Retinal pigment epithelial cell (primary cell): ENCODE measurements at regions not wholly inside any gene's neighbourhood (a gene's known extent, or its start where the extent isn't known, plus 50 kb on each side); places are given as distances from the start of the nearest gene placed in this dataset.

ENCODE experiments used
- DNase-seq: peaks from one replicate; pipeline ENCODE4 v3.0.0-alpha.2; 2010; ENCODE audit warnings: low read depth
- H3K4me3 ChIP-seq: 2 replicates; pipeline ENCODE4 v1.5.1; 2011; ENCODE audit warnings: mild to moderate bottlenecking, low read length, control low read depth, moderate library complexity
- CTCF ChIP-seq: conservative IDR thresholded peaks from 2 replicates; pipeline ENCODE4 v1.5.1; 2011; ENCODE audit warnings: low read depth, low read length, control low read depth, inconsistent platforms

GRCh38 chr1:193584731-193585239 is 398.4 kb upstream of the B3GALT2 start:
- no peak for DNase-seq
- TF ChIP-seq CTCF: no peak
- H3K4me3 ChIP-seq: no peak overlapping the region

- TF ChIP-seq CTCF: no peak
- H3K4me3 ChIP-seq: no peak overlapping the region
- no peak for DNase-seq
These were observed 394.9 kb upstream of the B3GALT2 start for GRCh38 chr1:193581341-193581740.

GRCh38 chr1:193580419-193580818 is 394.0 kb upstream of the B3GALT2 start:
- TF ChIP-seq CTCF: no peak
- no peak for DNase-seq

GRCh38 chr1:193579323-193579722 is 392.9 kb upstream of the B3GALT2 start:
- TF ChIP-seq CTCF: no peak
- no peak for DNase-seq
- H3K4me3 ChIP-seq: no peak overlapping the region

More at GRCh38 chr1:193580419-193580818, 394.0 kb upstream of the B3GALT2 start:
- no peak overlapping the region for H3K4me3 ChIP-seq

- no peak overlapping the region for H3K4me3 ChIP-seq
- no peak for DNase-seq
- TF ChIP-seq CTCF: no peak
These were observed 388.5 kb upstream of the B3GALT2 start for GRCh38 chr1:193574913-193575312.

- DNase-seq: no peak
- H3K4me3 ChIP-seq: no peak overlapping the region
- TF ChIP-seq CTCF: no peak
These were observed 383.5 kb upstream of the B3GALT2 start for GRCh38 chr1:193569983-193570269.

GRCh38 chr1:193569096-193569982 is 382.9 kb upstream of the B3GALT2 start:
- TF ChIP-seq CTCF: no peak
- peak; percentile 68 for DNase-seq
- H3K4me3 ChIP-seq: no peak overlapping the region
